GM21360 (cell line): ENCODE measurements at regions not wholly inside any gene's neighbourhood (a gene's known extent, or its start where the extent isn't known, plus 50 kb on each side); places are given as distances from the start of the nearest gene placed in this dataset.
"Not testable (repeated sequence)": the region's sequence is repeated elsewhere in the genome, so short reads cannot be mapped to it uniquely, and the experiment has no call there.

Source experiments
- ATAC-seq: cut with Tn5 transposase; IDR thresholded peaks from one replicate; pipeline ENCODE4 v1.9.1; 2021; ENCODE audit warnings: mild to moderate bottlenecking, moderate library complexity; ENCODE audit not compliant: unreplicated experiment

DNA sequence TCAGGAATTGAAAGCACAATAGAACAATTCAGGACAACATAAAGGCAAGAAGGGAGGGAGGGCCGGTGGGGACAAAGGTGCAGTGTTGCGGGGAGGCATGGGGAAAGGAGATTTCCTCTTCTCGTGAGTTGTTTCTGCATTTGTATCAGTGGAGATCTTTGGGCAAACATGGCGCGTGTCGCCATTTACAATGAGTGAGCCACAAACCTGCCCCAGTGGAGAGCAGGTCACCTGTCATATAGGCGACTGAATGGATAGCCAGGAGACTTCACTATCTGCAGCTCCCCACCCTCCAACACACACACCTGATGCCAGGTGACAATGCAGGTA lies 87.7 kb upstream of the SLC45A1 start:
- ATAC-seq, result no peak

- ATAC-seq, result no peak
Measured at GRCh38 chr1:8228253-8228652, 89.7 kb upstream of the SLC45A1 start.

DNA sequence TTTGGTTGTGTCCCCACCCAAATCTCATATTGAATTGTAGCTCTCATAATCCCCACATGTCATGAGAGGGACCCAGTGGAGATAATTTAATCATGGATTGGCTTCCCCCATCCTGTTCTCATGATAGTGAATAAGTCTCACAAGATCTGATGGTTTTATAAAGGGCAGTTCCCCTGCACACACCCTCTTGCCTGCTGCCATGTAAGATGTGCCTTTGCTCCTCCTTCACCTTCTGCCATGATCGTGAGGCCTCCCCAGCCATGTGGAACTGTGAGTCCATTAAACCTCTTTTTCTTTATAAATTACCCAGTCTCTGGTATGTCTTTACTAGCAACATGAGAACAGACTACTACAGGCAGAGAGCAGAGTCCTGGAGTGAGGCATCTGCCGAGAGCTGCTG lies 90.2 kb upstream of the SLC45A1 start:
- not testable (repeated sequence) for ATAC-seq

- ATAC-seq, result no peak
Measured at GRCh38 chr1:8226747-8227146, 91.2 kb upstream of the SLC45A1 start.

- not testable (repeated sequence) for ATAC-seq
Measured at GRCh38 chr1:8226024-8226423, 91.9 kb upstream of the SLC45A1 start.

GRCh38 chr1:8223526-8223925 lies 94.4 kb upstream of the SLC45A1 start:
- no peak for ATAC-seq

- ATAC-seq, result no peak
Measured at GRCh38 chr1:8222789-8223188, 95.1 kb upstream of the SLC45A1 start.

GRCh38 chr1:8219530-8219929 lies 98.4 kb upstream of the SLC45A1 start:
- no peak for ATAC-seq

DNA sequence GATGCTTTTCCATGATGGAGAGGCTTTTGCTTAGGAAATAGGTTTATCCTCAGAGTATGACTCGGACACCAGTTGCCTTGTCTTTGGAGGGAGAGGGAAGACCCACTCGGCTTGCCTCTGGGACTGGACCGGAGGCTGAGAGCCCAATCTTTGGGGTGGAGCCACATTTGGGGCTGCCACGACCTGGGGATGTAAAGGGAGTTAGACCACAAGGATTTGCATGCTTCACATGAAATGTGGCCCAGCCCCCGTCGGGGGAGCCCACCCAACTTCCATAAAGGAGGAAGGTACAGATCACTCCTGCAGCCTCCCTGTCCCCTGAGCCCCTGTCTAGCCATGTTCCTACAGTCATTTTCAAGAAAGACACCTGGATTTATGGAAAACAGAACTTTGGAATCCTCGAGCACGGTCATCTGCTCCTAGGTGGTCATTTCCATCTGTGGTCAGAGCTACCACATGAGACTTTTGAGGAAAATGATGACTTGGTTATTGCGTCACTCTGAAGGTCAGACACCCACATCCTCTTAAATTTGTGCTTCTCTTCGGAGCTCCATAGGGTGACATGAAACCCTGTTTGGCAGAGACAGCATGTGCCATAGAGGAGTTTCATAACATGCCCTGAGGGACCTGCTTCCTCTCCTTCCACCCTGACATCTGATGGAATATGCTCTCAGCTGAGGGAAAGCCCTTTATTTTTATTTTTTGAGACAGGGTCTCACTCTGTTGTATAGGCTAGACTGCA lies 99.4 kb upstream of the SLC45A1 start:
- no peak for ATAC-seq

- no peak for ATAC-seq
Measured at GRCh38 chr1:8217809-8218208, 100.1 kb upstream of the SLC45A1 start.

DNA sequence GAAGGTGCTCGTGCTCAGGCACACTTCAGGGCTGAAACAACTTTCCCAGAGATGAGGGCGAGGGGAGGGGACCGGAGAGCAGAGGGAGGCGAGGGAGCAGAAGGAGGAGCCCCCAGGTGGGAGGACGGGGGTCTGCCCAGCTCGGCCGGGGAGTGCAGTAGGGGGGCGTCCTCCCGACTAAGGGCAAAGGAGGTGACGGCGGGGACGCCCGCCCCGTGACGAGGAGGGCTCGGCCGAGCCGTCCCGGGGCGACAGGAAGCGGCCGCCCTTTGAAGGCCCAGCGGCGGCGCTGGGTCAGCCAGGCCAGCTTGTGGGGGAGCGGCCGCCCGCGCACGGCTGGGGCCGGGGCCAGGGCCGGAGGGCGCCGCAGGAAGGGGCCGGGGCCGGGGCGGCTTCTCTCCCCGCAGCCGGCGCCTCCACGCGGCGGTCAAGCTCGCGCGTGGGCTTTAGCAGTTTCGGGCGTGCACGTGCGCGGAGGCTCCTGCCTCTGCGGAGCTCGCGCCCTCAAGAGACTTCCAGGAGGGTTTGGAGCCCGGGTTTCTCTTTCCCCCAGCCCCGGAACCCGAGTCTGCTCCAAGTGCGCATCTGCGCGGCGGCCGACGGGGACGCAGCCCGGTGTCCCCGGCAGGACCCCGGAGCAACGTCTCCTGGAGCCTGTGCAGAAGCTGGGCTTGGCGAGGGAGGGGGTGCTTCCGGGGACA lies 100.8 kb upstream of the SLC45A1 start:
- no peak for ATAC-seq

DNA sequence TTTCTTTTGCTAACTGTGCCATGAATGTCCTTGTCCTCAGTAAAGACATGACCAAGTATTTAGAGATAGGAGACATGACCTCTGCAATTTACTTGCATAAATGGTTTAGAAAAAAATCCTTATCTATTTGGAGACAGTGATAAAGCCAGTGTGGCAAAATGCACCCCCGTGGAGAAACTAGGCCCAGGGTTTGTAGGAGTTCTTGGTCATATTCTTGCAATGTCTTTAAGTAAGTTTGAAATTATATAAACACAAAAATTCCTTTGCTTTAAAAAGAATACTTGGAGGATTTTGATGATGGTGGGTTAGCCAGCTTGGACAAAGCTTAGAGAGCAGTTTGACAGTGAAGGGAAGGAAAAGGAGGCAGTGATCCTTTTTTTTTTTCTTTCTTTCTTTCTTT lies 101.9 kb upstream of the SLC45A1 start:
- no peak for ATAC-seq

- no peak for ATAC-seq
Measured at GRCh38 chr1:8214501-8215173, 103.3 kb upstream of the SLC45A1 start.

DNA sequence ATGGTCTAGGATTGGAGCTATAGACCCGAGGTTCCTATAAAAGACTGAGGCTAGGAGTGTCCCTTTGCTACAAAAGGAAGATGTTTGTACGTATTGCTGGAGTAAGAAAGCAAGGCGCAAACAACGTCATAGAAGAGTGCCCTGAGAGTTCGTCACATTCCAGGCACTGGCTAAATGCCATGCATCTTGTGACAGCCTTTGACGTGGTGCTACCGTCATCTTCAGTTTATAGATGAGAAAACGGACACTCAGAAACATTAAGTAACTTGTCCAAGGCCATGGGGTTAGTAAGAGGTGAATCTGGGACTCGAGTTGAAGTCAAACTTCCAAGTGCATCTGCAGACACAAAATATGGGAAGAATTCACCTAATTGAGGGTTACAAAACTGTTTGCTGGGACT lies 104.2 kb upstream of the SLC45A1 start:
- no peak for ATAC-seq

- ATAC-seq, result no peak
Measured at GRCh38 chr1:8213136-8213535, 104.8 kb upstream of the SLC45A1 start.

GRCh38 chr1:8212580-8213031 lies 105.3 kb upstream of the SLC45A1 start:
- no peak for ATAC-seq

GRCh38 chr1:8211883-8212579 lies 105.9 kb upstream of the SLC45A1 start:
- ATAC-seq, result no peak

- ATAC-seq, result no peak
Measured at GRCh38 chr1:8211251-8211882, 106.5 kb upstream of the SLC45A1 start.

GRCh38 chr1:8207202-8207601 lies 110.7 kb upstream of the SLC45A1 start:
- no peak for ATAC-seq

GRCh38 chr1:8206391-8206790 lies 111.5 kb upstream of the SLC45A1 start:
- no peak for ATAC-seq

GRCh38 chr1:8205771-8206170 lies 112.1 kb upstream of the SLC45A1 start:
- ATAC-seq, result no peak
